ENCODE measurements at regions not wholly inside any gene's neighbourhood (a gene's known extent, or its start where the extent isn't known, plus 50 kb on each side); places are given as distances from the start of the nearest gene placed in this dataset.

DNA sequence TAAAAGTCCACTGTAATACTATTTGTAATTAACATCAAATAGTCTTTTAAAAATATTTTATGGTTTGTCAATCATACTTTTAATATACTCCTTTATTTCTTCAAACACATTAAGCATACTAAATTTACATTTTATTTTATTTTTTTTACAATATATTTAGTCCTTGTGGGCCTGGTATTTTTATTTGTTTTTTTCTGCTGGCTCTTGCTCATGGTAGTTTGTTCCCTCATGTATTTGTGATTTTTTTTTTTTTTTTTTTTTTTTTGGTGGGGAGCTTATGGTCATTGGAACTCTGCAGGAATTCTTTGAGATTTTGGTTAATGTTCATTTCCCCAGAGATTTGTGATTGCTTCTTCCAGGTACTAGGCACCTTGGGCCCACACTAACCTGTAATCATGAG lies 185.5 kb downstream of the PDGFRA start:
- H3K36me3 ChIP-seq, result no peaks in the 10 kb centered on the region
- no peaks in the 10 kb centered on the region for H3K27me3 ChIP-seq
- TF ChIP-seq, protein P1, sequence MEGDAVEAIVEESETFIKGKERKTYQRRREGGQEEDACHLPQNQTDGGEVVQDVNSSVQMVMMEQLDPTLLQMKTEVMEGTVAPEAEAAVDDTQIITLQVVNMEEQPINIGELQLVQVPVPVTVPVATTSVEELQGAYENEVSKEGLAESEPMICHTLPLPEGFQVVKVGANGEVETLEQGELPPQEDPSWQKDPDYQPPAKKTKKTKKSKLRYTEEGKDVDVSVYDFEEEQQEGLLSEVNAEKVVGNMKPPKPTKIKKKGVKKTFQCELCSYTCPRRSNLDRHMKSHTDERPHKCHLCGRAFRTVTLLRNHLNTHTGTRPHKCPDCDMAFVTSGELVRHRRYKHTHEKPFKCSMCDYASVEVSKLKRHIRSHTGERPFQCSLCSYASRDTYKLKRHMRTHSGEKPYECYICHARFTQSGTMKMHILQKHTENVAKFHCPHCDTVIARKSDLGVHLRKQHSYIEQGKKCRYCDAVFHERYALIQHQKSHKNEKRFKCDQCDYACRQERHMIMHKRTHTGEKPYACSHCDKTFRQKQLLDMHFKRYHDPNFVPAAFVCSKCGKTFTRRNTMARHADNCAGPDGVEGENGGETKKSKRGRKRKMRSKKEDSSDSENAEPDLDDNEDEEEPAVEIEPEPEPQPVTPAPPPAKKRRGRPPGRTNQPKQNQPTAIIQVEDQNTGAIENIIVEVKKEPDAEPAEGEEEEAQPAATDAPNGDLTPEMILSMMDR (IDR thresholded peaks at IDR 0.05), result no peak
- TF ChIP-seq POLR2A (IDR thresholded peaks at IDR 0.05) (no peak), EP300 (IDR thresholded peaks at IDR 0.05) (no peak), POLR2AphosphoS5 (IDR thresholded peaks at IDR 0.05) (no peak)
- no peak for DNase-seq
- peaks cover 0 to 9% (median 0%) of the 10 kb centered on the region in 4 donors for H3K9me3 ChIP-seq
- ATAC-seq (ENCODE audit: low FRiP score in 2 of 2), result no peak
- no peaks in the 10 kb centered on the region for H3K4me1 ChIP-seq
- H3K4me3 ChIP-seq, result no peak overlapping the region
- H3K27ac ChIP-seq, result no peak overlapping the region

DNA sequence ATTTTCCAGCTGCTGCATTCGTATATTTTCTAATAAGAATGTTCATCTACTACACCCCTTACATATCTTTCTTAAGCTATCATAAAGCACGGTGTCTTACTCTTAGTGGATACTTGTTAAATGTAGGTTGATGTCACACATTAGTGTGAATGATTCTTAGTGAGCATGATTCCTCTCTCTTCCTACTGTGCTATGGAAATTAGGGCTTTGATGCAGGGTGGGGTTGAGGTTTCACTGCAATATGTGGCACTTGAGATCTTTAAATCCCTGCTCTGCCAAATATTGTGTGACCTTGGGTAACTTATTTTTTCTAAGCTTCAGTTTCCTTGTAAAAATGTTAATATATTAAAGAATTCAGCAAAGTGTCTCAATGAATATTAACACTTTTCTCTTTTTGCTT lies 188.4 kb downstream of the PDGFRA start:
- Histone ChIP-seq H3K9me3 (peaks cover 0 to 12% (median 0%) of the 10 kb centered on the region in 4 donors), H3K27ac (no peak overlapping the region), H3K27me3 (no peaks in the 10 kb centered on the region), H3K36me3 (no peaks in the 10 kb centered on the region), H3K4me3 (no peak overlapping the region), H3K4me1 (no peaks in the 10 kb centered on the region)
- 67 to 75% methylated on average over 2 of the region's 2 CpGs for WGBS, 2 donors
- no peak for DNase-seq
- ATAC-seq (ENCODE audit: low FRiP score in 2 of 2), result no peak
- TF ChIP-seq EP300 (IDR thresholded peaks at IDR 0.05) (no peak), POLR2A (IDR thresholded peaks at IDR 0.05) (no peak), POLR2AphosphoS5 (IDR thresholded peaks at IDR 0.05) (no peak)
- TF ChIP-seq, protein P1 (IDR thresholded peaks at IDR 0.05), result no peak

DNA sequence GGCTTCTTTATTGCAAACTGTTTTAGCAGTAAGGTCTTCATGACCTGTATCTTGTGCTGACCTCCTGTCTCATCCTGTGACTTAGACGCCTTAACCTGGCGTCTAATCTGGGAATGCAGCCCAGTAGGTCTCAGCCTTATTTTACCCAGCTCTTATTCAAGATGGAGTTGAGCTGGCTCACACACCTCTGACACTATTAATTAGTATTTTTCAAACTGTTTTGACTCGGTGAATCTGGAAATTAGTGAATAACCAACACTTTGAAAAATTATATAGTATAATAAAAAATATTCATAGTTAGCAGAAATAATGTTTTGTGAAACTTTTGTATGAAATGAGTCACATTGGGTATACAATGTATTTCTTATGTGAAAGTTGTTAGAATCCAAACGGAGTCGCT lies 189.4 kb downstream of the PDGFRA start:
- no peaks in the 10 kb centered on the region for H3K36me3 ChIP-seq
- 90 to 93% methylated on average over 5 of the region's 5 CpGs for WGBS, 2 donors
- TF ChIP-seq POLR2AphosphoS5 (IDR thresholded peaks at IDR 0.05) (no peak), EP300 (IDR thresholded peaks at IDR 0.05) (no peak), POLR2A (IDR thresholded peaks at IDR 0.05) (no peak)
- TF ChIP-seq, protein P1 (IDR thresholded peaks at IDR 0.05), result no peak
- no peak overlapping the region for H3K4me3 ChIP-seq
- no peaks in the 10 kb centered on the region for H3K4me1 ChIP-seq
- no peaks in the 10 kb centered on the region for H3K27me3 ChIP-seq
- peaks cover 0 to 12% (median 0%) of the 10 kb centered on the region in 4 donors for H3K9me3 ChIP-seq
- ATAC-seq (ENCODE audit: low FRiP score in 2 of 2) (no peak), DNase-seq (no peak)
- no peak overlapping the region for H3K27ac ChIP-seq

DNA sequence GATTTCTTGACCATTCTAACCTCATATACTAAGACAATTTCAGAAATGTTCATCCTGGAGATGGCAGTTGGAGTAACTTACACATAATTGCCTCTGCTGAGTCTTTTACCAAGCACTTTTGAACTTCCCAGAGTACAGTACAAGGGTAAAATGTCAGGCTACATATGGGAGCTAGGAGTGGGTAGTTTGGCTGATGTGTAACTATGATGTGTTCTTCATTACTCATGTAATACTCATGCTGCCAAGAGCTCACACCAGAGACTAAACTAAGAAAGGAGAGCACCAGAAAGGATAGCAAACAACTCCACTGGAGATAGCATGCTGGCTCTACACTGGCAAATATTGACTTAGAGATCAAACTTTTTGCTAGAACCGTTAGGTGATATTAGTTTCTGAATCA lies 194.0 kb downstream of the PDGFRA start:
- Histone ChIP-seq H3K36me3 (no peaks in the 10 kb centered on the region), H3K27ac (no peak overlapping the region), H3K9me3 (peaks cover 0 to 4% (median 0%) of the 10 kb centered on the region in 4 donors), H3K4me3 (no peak overlapping the region), H3K4me1 (no peaks in the 10 kb centered on the region), H3K27me3 (no peaks in the 10 kb centered on the region)
- ATAC-seq (ENCODE audit: low FRiP score in 2 of 2) (no peak), DNase-seq (no peak)
- TF ChIP-seq POLR2AphosphoS5 (IDR thresholded peaks at IDR 0.05), result no peak
- TF ChIP-seq, protein P1 (IDR thresholded peaks at IDR 0.05), result no peak
- no peak for TF ChIP-seq POLR2A (IDR thresholded peaks at IDR 0.05)
- no peak for TF ChIP-seq EP300 (IDR thresholded peaks at IDR 0.05)
- 67 to 83% methylated on average over 1 of the region's 1 CpG for WGBS, 2 donors

DNA sequence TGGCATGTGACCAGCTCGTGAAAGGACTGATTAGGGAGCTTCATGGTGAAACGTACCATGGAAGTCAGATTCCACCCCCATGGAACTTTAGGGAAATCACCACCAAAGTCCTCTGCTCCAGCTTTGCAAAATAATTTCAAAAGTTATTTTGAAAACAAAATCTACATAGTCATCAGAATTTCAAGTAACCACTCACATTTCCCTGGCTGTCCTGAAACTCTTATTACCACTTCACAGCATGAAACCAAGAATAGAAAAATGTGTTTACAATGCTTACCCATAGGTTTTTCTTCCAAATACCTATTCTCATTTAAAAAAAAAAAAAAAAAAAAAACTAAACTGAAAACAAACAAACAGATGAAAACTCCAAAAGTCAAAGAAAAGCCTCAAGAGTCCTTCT lies 198.7 kb downstream of the PDGFRA start:
- Histone ChIP-seq H3K4me3 (no peak overlapping the region), H3K9me3 (no peaks in the 10 kb centered on the region), H3K27me3 (no peaks in the 10 kb centered on the region), H3K27ac (no peak overlapping the region), H3K36me3 (no peaks in the 10 kb centered on the region), H3K4me1 (no peaks in the 10 kb centered on the region)
- TF ChIP-seq POLR2A (IDR thresholded peaks at IDR 0.05) (no peak), EP300 (IDR thresholded peaks at IDR 0.05) (no peak), POLR2AphosphoS5 (IDR thresholded peaks at IDR 0.05) (no peak)
- TF ChIP-seq, protein P1 (IDR thresholded peaks at IDR 0.05), result no peak
- no peak for ATAC-seq (ENCODE audit: low FRiP score in 2 of 2)
- 74 to 78% methylated on average over 2 of the region's 2 CpGs for WGBS, 2 donors
- no peak for DNase-seq

Measured in upper lobe of left lung (tissue), 6 donors.